ENCODE measurements at regions not wholly inside any gene's neighbourhood (a gene's known extent, or its start where the extent isn't known, plus 50 kb on each side); places are given as distances from the start of the nearest gene placed in this dataset.

- TF ChIP-seq, protein P1, sequence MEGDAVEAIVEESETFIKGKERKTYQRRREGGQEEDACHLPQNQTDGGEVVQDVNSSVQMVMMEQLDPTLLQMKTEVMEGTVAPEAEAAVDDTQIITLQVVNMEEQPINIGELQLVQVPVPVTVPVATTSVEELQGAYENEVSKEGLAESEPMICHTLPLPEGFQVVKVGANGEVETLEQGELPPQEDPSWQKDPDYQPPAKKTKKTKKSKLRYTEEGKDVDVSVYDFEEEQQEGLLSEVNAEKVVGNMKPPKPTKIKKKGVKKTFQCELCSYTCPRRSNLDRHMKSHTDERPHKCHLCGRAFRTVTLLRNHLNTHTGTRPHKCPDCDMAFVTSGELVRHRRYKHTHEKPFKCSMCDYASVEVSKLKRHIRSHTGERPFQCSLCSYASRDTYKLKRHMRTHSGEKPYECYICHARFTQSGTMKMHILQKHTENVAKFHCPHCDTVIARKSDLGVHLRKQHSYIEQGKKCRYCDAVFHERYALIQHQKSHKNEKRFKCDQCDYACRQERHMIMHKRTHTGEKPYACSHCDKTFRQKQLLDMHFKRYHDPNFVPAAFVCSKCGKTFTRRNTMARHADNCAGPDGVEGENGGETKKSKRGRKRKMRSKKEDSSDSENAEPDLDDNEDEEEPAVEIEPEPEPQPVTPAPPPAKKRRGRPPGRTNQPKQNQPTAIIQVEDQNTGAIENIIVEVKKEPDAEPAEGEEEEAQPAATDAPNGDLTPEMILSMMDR (IDR thresholded peaks at IDR 0.05): no peak
- no peak for TF ChIP-seq POLR2A (IDR thresholded peaks at IDR 0.05)
These were observed 259.4 kb upstream of the POU3F2 start for GRCh38 chr6:98574984-98575383.
